K562 (cell line): ENCODE measurements at regions not wholly inside any gene's neighbourhood (a gene's known extent, or its start where the extent isn't known, plus 50 kb on each side); places are given as distances from the start of the nearest gene placed in this dataset.

ENCODE experiments used
- ATAC-seq: fragments of 200-7000 bp; cut with Tn5 transposase; 3 replicates; pipeline ENCODE4 v1.9.1; 2020; ENCODE audit warnings: moderate library complexity
- BruUV-seq: library from RNA; stranded (reverse); fragments of 400-500 nt; replicated peaks from 2 replicates; lab custom pipeline; 2021; lab: Mats Ljungman, UMichigan
- CTCF ChIA-PET: fragments of 300-600 bp; formaldehyde crosslinking; extraction: SDS; loops from one replicate; lab custom pipeline; 2021; ENCODE audit warnings: low intra/inter-chr PET ratio; lab: Yijun Ruan, JAX
- POLR2A ChIA-PET: fragments of 300-600, 350-650 bp; sonication (Branson Sonifier 250); formaldehyde crosslinking; extraction: SDS; loops from one replicate; lab custom pipeline; 2021; ENCODE audit warnings: antibody characterized with exemption, inconsistent platforms; lab: Yijun Ruan, JAX
- DNase-seq, 4 experiments: peaks; one replicate each; pipeline versions ENCODE4 v3.0.0 to v3.0.0-alpha.2; 2011 to 2018; ENCODE audit warnings: low spot score in 3 of 4, mixed read lengths in 3 of 4; ENCODE audit errors: extremely low read depth in 1 of 4
- FAIRE-seq: peaks from 2 replicates; lab custom pipeline; 2011; peaks lifted over from hg19 to GRCh38; lab: Jason Lieb, UNC
- H2AFZ ChIP-seq: 2 replicates; pipeline ENCODE4 v1.6.0; 2011; ENCODE audit warnings: low read depth, low read length, control low read depth, inconsistent platforms
- H3K27ac ChIP-seq: fragments of 200-600 bp; 3 replicates; pipeline ENCODE4 v1.8.0; 2011; ENCODE audit warnings: low read depth, mild to moderate bottlenecking, control low read depth, inconsistent platforms, low read length, moderate library complexity, mixed read lengths; ENCODE audit errors: extremely low read depth
- H3K27me3 ChIP-seq, 2 experiments: fragments of 300-600 bp in 1 of 2; 2 replicates in 1 of 2; 3 replicates in 1 of 2; pipeline versions ENCODE4 v1.6.0 to v1.8.0; 2011; ENCODE audit warnings: inconsistent platforms in 2 of 2, low read length in 2 of 2, mild to moderate bottlenecking in 1 of 2, mixed read lengths in 1 of 2, moderate library complexity in 1 of 2; ENCODE audit not compliant: control insufficient read depth in 2 of 2, insufficient read depth in 2 of 2
- H3K36me3 ChIP-seq: fragments of 300-600 bp; 3 replicates; pipeline ENCODE4 v1.8.0; 2011; ENCODE audit warnings: mild to moderate bottlenecking, low read length, inconsistent platforms; ENCODE audit not compliant: control insufficient read depth, insufficient read depth
- H3K4me1 ChIP-seq, 2 experiments: fragments of 200-600 bp in 1 of 2; replicated peaks in 1 of 2; 2 replicates in 1 of 2; 3 replicates in 1 of 2; pipeline versions ENCODE4 v1.5.1 to v1.8.0; 2011; ENCODE audit warnings: inconsistent platforms in 2 of 2, low read length in 2 of 2, mild to moderate bottlenecking in 1 of 2, mixed read lengths in 1 of 2, moderate library complexity in 1 of 2; ENCODE audit not compliant: control insufficient read depth in 2 of 2, insufficient read depth in 2 of 2
- H3K4me2 ChIP-seq: 2 replicates; pipeline ENCODE4 v1.6.1; 2011; ENCODE audit warnings: low read length, control low read depth, inconsistent platforms, mixed read lengths; ENCODE audit not compliant: insufficient read depth
- H3K4me3 ChIP-seq: fragments of 200-600 bp; sonication (generic), shearing (Covaris generic); 2 replicates; pipeline ENCODE4 v1.5.1; 2016; ENCODE audit warnings: control low read depth, inconsistent platforms
- H3K79me2 ChIP-seq: fragments of 200-600 bp; 3 replicates; pipeline ENCODE4 v1.8.0; 2011; ENCODE audit warnings: low read length, inconsistent platforms; ENCODE audit not compliant: control insufficient read depth, insufficient read depth
- H3K9ac ChIP-seq, 2 experiments: 2 replicates each; pipeline versions ENCODE4 v1.6.0 to v1.6.1; 2011; ENCODE audit warnings: low read depth in 2 of 2, low read length in 2 of 2, control low read depth in 1 of 2, inconsistent platforms in 1 of 2, mild to moderate bottlenecking in 1 of 2, mixed read lengths in 1 of 2; ENCODE audit not compliant: insufficient read depth in 1 of 2
- H3K9me1 ChIP-seq: one replicate; pipeline ENCODE4 v1.6.0; 2011; ENCODE audit warnings: inconsistent platforms, mild to moderate bottlenecking, low read length, moderate library complexity; ENCODE audit not compliant: control insufficient read depth, insufficient read depth
- H3K9me3 ChIP-seq: replicated peaks from 2 replicates; pipeline ENCODE4 v1.5.1; 2011; ENCODE audit warnings: low read depth, low read length, inconsistent platforms; ENCODE audit not compliant: control insufficient read depth, insufficient read depth
- H4K20me1 ChIP-seq: replicated peaks from 2 replicates; pipeline ENCODE4 v1.6.1; 2011; ENCODE audit warnings: low read length, inconsistent platforms, mixed read lengths; ENCODE audit not compliant: control insufficient read depth, insufficient read depth
- CHAMP1 ChIP-seq: fragments of 450-650 bp; IDR thresholded peaks from 2 replicates; pipeline ENCODE4 v1.6.1; 2016; ENCODE audit warnings: mild to moderate bottlenecking
- DPF2 ChIP-seq: fragments of 450-650 bp; IDR thresholded peaks from 2 replicates; pipeline ENCODE4 v1.6.1; 2016
- E2F8 ChIP-seq: fragments of 450-650 bp; IDR thresholded peaks from 2 replicates; pipeline ENCODE4 v1.7.1; 2018; ENCODE audit warnings: mild to moderate bottlenecking, low read depth; ENCODE audit not compliant: partially characterized antibody
- NELFE ChIP-seq: IDR thresholded peaks from 2 replicates; pipeline ENCODE4 v1.6.1; 2011; ENCODE audit warnings: mild to moderate bottlenecking; ENCODE audit not compliant: insufficient read depth, insufficient read length
- SMARCB1 ChIP-seq: IDR thresholded peaks from 2 replicates; pipeline ENCODE4 v1.6.1; 2011; ENCODE audit warnings: improper control_type of control experiment, low read depth; ENCODE audit not compliant: insufficient read length
- SOX6 ChIP-seq: fragments of 450-650 bp; IDR thresholded peaks from 2 replicates; pipeline ENCODE4 v1.6.1; 2014; ENCODE audit warnings: mild to moderate bottlenecking
- TCFL5 ChIP-seq: fragments of 250-450 bp; sonication (Bioruptor Pico); conservative IDR thresholded peaks from 2 replicates; pipeline ENCODE4 v1.6.1; 2021; ENCODE audit warnings: mild to moderate bottlenecking, moderate library complexity, matching md5 sums
- ZFP36 ChIP-seq: fragments of 150-350 bp; IDR thresholded peaks from 2 replicates; pipeline ENCODE4 v1.6.1; 2018; ENCODE audit warnings: low read length, low read depth; ENCODE audit not compliant: partially characterized antibody
- ZNF3 ChIP-seq: fragments of 250-450 bp; sonication (Bioruptor Pico); IDR thresholded peaks from 2 replicates; pipeline ENCODE4 v1.5.0; 2021; ENCODE audit warnings: mild to moderate bottlenecking, moderate library complexity
- ZNF408 ChIP-seq: fragments of 250-450 bp; sonication (Bioruptor Pico); IDR thresholded peaks from 2 replicates; pipeline ENCODE4 v1.4.0; 2020; ENCODE audit warnings: low read depth, mild to moderate bottlenecking, moderate library complexity
- ZNF75A ChIP-seq: fragments of 450-650 bp; formaldehyde crosslinking; IDR thresholded peaks from 2 replicates; pipeline ENCODE4 v1.4.0; 2020; ENCODE audit warnings: mild to moderate bottlenecking
- WGBS: fragments of 100-300 bp; shearing (Covaris generic); methylation state at CpG from one replicate; pipeline ENCODE4 v1.1.6; 2016; ENCODE audit warnings: low coverage, mixed read lengths; ENCODE audit not compliant: insufficient coverage; ENCODE audit errors: missing lambda C conversion rate; 5-methylcytosine and 5-hydroxymethylcytosine counted together
- in situ Hi-C: fragments of 300-500 bp; cut with MboI; formaldehyde crosslinking; loops from 4 replicates; pipeline ENCODE4 v1.15.0; 2018; ENCODE audit warnings: inconsistent platforms, mixed read lengths
- intact Hi-C: fragments of 100-400 bp; cut with micrococcal nuclease; formaldehyde crosslinking; loops from 2 replicates; pipeline ENCODE4 v1.14.2; 2022

GRCh38 chr11:24005202-24005876 is 491.5 kb upstream of the LUZP2 start:
- TF ChIP-seq TCFL5 (no peak), ZNF3 (no peak)
- Histone ChIP-seq H3K79me2 (no peaks in the 10 kb centered on the region), H3K4me2 (no peak overlapping the region), H3K36me3 (no peaks in the 10 kb centered on the region), H3K4me3 (no peak overlapping the region), H3K27me3 (no peaks in the 10 kb centered on the region), H3K9me1 (no peaks in the 10 kb centered on the region), H3K9me3 (no peaks in the 10 kb centered on the region), H2AFZ (no peak overlapping the region), H3K9ac (no peak overlapping the region), H4K20me1 (no peaks in the 10 kb centered on the region), H3K4me1 (no peaks in the 10 kb centered on the region), H3K27ac (no peak overlapping the region)
- no TSS peak for BruUV-seq
- intact Hi-C loops: no loop called here
- ATAC-seq: no peak
- ChIA-PET CTCF (no interaction called here), POLR2A (no interaction called here)
- no peak for FAIRE-seq
- DNase-seq: no peak
- in situ Hi-C loops: no loop called here

- FAIRE-seq: no peak
- POLR2A ChIA-PET: no interaction called here
- no peaks in the 10 kb centered on the region for H3K9me3 ChIP-seq
- H3K4me1 ChIP-seq: no peaks in the 10 kb centered on the region
- H3K36me3 ChIP-seq: no peaks in the 10 kb centered on the region
- intact Hi-C loops: no loop called here
- CTCF ChIA-PET: no interaction called here
- ATAC-seq: no peak
- no peak overlapping the region for H3K27ac ChIP-seq
- no peak overlapping the region for H3K4me3 ChIP-seq
- H3K79me2 ChIP-seq: no peaks in the 10 kb centered on the region
- H3K4me2 ChIP-seq: no peak overlapping the region
- H3K9ac ChIP-seq: no peak overlapping the region
- in situ Hi-C loops: no loop called here
- no peak for DNase-seq
- no peaks in the 10 kb centered on the region for H4K20me1 ChIP-seq
- no peak overlapping the region for H2AFZ ChIP-seq
- H3K27me3 ChIP-seq: no peaks in the 10 kb centered on the region
- no TSS peak for BruUV-seq
- no peaks in the 10 kb centered on the region for H3K9me1 ChIP-seq
- WGBS: 0% methylated on average over 3 of the region's 3 CpGs
- TF ChIP-seq SMARCB1 (no peak), ZNF75A (CRISPR knock-in tag) (no peak), ZFP36 (no peak), CHAMP1 (no peak), SOX6 (no peak), E2F8 (no peak), ZNF408 (CRISPR knock-in tag) (no peak), NELFE (no peak), DPF2 (no peak)
These were observed 453.0 kb upstream of the LUZP2 start for GRCh38 chr11:24043842-24044241.
